Duodenal mucosa (tissue), 2 donors: ENCODE measurements at regions not wholly inside any gene's neighbourhood (a gene's known extent, or its start where the extent isn't known, plus 50 kb on each side); places are given as distances from the start of the nearest gene placed in this dataset.

Experiments used
- H3K27ac ChIP-seq: one replicate; pipeline ENCODE4 v1.7.0; 2013; ENCODE audit warnings: low read depth, low read length
- H3K27me3 ChIP-seq, 2 donors: one replicate each; pipeline ENCODE4 v1.7.0; 2013; ENCODE audit warnings: low read length in 2 of 2, control low read depth in 1 of 2; ENCODE audit not compliant: insufficient read depth in 2 of 2, control insufficient read depth in 1 of 2
- H3K36me3 ChIP-seq, 2 donors: one replicate each; pipeline ENCODE4 v1.7.0; 2013; ENCODE audit warnings: low read length in 2 of 2, control low read depth in 1 of 2; ENCODE audit not compliant: insufficient read depth in 2 of 2, control insufficient read depth in 1 of 2
- H3K4me1 ChIP-seq, 2 donors: one replicate each; pipeline ENCODE4 v1.7.0; 2013; ENCODE audit warnings: low read length in 2 of 2, control low read depth in 1 of 2; ENCODE audit not compliant: insufficient read depth in 2 of 2, control insufficient read depth in 1 of 2
- H3K4me3 ChIP-seq, 2 donors: one replicate each; pipeline ENCODE4 v1.7.0; 2013; ENCODE audit warnings: low read length in 2 of 2, low read depth in 1 of 2
- H3K9ac ChIP-seq, 2 donors: one replicate each; pipeline ENCODE4 v1.7.0; 2013; ENCODE audit warnings: low read length in 2 of 2, low read depth in 1 of 2
- H3K9me3 ChIP-seq, 2 donors: one replicate each; pipeline ENCODE4 v1.7.0; 2013; ENCODE audit warnings: low read length in 2 of 2, control low read depth in 1 of 2; ENCODE audit not compliant: control insufficient read depth in 1 of 2

GRCh38 chr5:114957384-114957783 lies 212.3 kb downstream of the TRIM36 start:
- Histone ChIP-seq H3K4me3 (no peak overlapping the region), H3K4me1 (no peaks in the 10 kb centered on the region), H3K36me3 (no peaks in the 10 kb centered on the region), H3K27me3 (no peaks in the 10 kb centered on the region), H3K9ac (no peak overlapping the region), H3K27ac (no peak overlapping the region), H3K9me3 (no peaks in the 10 kb centered on the region)

GRCh38 chr5:114953565-114953964 lies 216.1 kb downstream of the TRIM36 start:
- H3K9me3 ChIP-seq: no peaks in the 10 kb centered on the region
- H3K36me3 ChIP-seq: no peaks in the 10 kb centered on the region
- no peak overlapping the region for H3K9ac ChIP-seq
- no peaks in the 10 kb centered on the region for H3K27me3 ChIP-seq
- H3K4me3 ChIP-seq: no peak overlapping the region
- H3K27ac ChIP-seq: no peak overlapping the region
- H3K4me1 ChIP-seq: no peaks in the 10 kb centered on the region

- no peak overlapping the region for H3K27ac ChIP-seq
- H3K36me3 ChIP-seq: no peaks in the 10 kb centered on the region
- no peaks in the 10 kb centered on the region for H3K9me3 ChIP-seq
- H3K9ac ChIP-seq: no peak overlapping the region
- H3K27me3 ChIP-seq: no peaks in the 10 kb centered on the region
- H3K4me1 ChIP-seq: no peaks in the 10 kb centered on the region
- H3K4me3 ChIP-seq: no peak overlapping the region
Observed at GRCh38 chr5:114952876-114953275, 216.8 kb downstream of the TRIM36 start.

GRCh38 chr5:114949756-114950155 lies 220.0 kb downstream of the TRIM36 start:
- Histone ChIP-seq H3K9ac (no peak overlapping the region), H3K36me3 (no peaks in the 10 kb centered on the region), H3K27me3 (no peaks in the 10 kb centered on the region), H3K27ac (no peak overlapping the region), H3K4me3 (no peak overlapping the region), H3K9me3 (no peaks in the 10 kb centered on the region), H3K4me1 (no peaks in the 10 kb centered on the region)

- no peaks in the 10 kb centered on the region for H3K27me3 ChIP-seq
- no peak overlapping the region for H3K4me3 ChIP-seq
- H3K27ac ChIP-seq: no peak overlapping the region
- no peaks in the 10 kb centered on the region for H3K4me1 ChIP-seq
- no peaks in the 10 kb centered on the region for H3K36me3 ChIP-seq
- no peaks in the 10 kb centered on the region for H3K9me3 ChIP-seq
- H3K9ac ChIP-seq: no peak overlapping the region
Observed at GRCh38 chr5:114948986-114949621, 220.6 kb downstream of the TRIM36 start.

GRCh38 chr5:114948363-114948762 lies 221.3 kb downstream of the TRIM36 start:
- Histone ChIP-seq H3K9me3 (no peaks in the 10 kb centered on the region), H3K27me3 (no peaks in the 10 kb centered on the region), H3K36me3 (no peaks in the 10 kb centered on the region), H3K4me3 (no peak overlapping the region), H3K27ac (no peak overlapping the region), H3K9ac (no peak overlapping the region), H3K4me1 (no peaks in the 10 kb centered on the region)

GRCh38 chr5:114940709-114941108 lies 229.0 kb downstream of the TRIM36 start:
- Histone ChIP-seq H3K27ac (no peak overlapping the region), H3K36me3 (no peaks in the 10 kb centered on the region), H3K27me3 (no peaks in the 10 kb centered on the region), H3K9me3 (peaks cover 6 to 14% of the 10 kb centered on the region in 2 donors), H3K9ac (no peak overlapping the region), H3K4me3 (no peak overlapping the region), H3K4me1 (no peaks in the 10 kb centered on the region)

GRCh38 chr5:114935490-114935889 lies 234.2 kb downstream of the TRIM36 start:
- Histone ChIP-seq H3K27ac (no peak overlapping the region), H3K4me1 (no peaks in the 10 kb centered on the region), H3K36me3 (no peaks in the 10 kb centered on the region), H3K9ac (no peak overlapping the region), H3K9me3 (peaks cover 6 to 14% of the 10 kb centered on the region in 2 donors), H3K4me3 (no peak overlapping the region), H3K27me3 (no peaks in the 10 kb centered on the region)

GRCh38 chr5:114928644-114929462 lies 240.9 kb downstream of the TRIM36 start:
- no peaks in the 10 kb centered on the region for H3K36me3 ChIP-seq
- H3K9ac ChIP-seq: no peak overlapping the region
- no peak overlapping the region for H3K4me3 ChIP-seq
- H3K27ac ChIP-seq: no peak overlapping the region
- peaks cover 2 to 5% of the 10 kb centered on the region in 2 donors for H3K9me3 ChIP-seq
- no peaks in the 10 kb centered on the region for H3K4me1 ChIP-seq
- H3K27me3 ChIP-seq: no peaks in the 10 kb centered on the region

- no peak overlapping the region for H3K27ac ChIP-seq
- no peaks in the 10 kb centered on the region for H3K27me3 ChIP-seq
- H3K9me3 ChIP-seq: peaks cover 2 to 5% of the 10 kb centered on the region in 2 donors
- H3K4me1 ChIP-seq: no peaks in the 10 kb centered on the region
- H3K9ac ChIP-seq: no peak overlapping the region
- H3K4me3 ChIP-seq: no peak overlapping the region
- H3K36me3 ChIP-seq: no peaks in the 10 kb centered on the region
Observed at GRCh38 chr5:114924769-114925168, 244.9 kb downstream of the TRIM36 start.
